Spinal cord (tissue), 9 donors: ENCODE measurements at regions not wholly inside any gene's neighbourhood (a gene's known extent, or its start where the extent isn't known, plus 50 kb on each side); places are given as distances from the start of the nearest gene placed in this dataset.

Experiments
- DNase-seq, 6 donors: peaks; one replicate each; pipeline versions ENCODE4 v3.0.0 to v3.0.0-alpha.2; 2013 to 2015; ENCODE audit warnings: low spot score in 6 of 6, low read depth in 4 of 6
- H3K27ac ChIP-seq: one replicate; pipeline ENCODE4 v1.5.1; 2013; ENCODE audit warnings: low read depth, low read length, control low read depth
- H3K27me3 ChIP-seq: one replicate; pipeline ENCODE4 v1.6.1; 2013; ENCODE audit warnings: low read length; ENCODE audit not compliant: control insufficient read depth, insufficient read depth
- H3K36me3 ChIP-seq: one replicate; pipeline ENCODE4 v1.6.1; 2013; ENCODE audit warnings: low read length; ENCODE audit not compliant: control insufficient read depth, insufficient read depth
- H3K4me1 ChIP-seq: one replicate; pipeline ENCODE4 v1.6.1; 2013; ENCODE audit warnings: low read length; ENCODE audit not compliant: control insufficient read depth, insufficient read depth
- H3K4me3 ChIP-seq: one replicate; pipeline ENCODE4 v1.5.1; 2013; ENCODE audit warnings: low read depth, low read length, control low read depth
- H3K9me3 ChIP-seq: one replicate; pipeline ENCODE4 v1.6.1; 2013; ENCODE audit warnings: low read length; ENCODE audit not compliant: control insufficient read depth, insufficient read depth
- WGBS: methylation state at CpG from one replicate; pipeline ENCODE4 v1.1.5; 2013; ENCODE audit warnings: missing lambda C conversion rate; ENCODE audit not compliant: insufficient coverage; 5-methylcytosine and 5-hydroxymethylcytosine counted together
- donor health status: healthy.

DNA sequence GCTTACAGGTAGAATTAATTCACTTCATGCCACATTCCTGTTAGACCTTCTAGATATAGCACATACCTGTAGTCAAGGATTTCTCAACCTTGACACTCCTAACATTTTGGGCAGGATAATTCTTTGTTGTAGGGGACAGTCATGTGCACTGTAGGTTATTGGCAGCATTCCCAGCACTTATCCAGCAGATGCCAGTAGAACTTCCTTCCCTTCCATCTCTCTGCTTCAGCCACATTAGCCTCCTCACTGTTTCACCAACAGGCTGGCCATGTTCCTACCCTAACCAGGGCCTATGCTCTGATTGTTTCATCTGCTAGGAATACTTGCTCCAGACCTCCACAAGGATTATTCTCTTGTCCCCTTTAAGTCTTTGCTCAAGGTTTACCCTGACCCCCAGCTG lies 68.0 kb upstream of the STAC start:
- H3K9me3 ChIP-seq = no peaks in the 10 kb centered on the region
- no peaks in the 10 kb centered on the region for H3K36me3 ChIP-seq
- no peaks in the 10 kb centered on the region for H3K4me1 ChIP-seq
- H3K4me3 ChIP-seq = no peak overlapping the region
- no peak for DNase-seq
- no peaks in the 10 kb centered on the region for H3K27me3 ChIP-seq
- H3K27ac ChIP-seq = no peak overlapping the region

DNA sequence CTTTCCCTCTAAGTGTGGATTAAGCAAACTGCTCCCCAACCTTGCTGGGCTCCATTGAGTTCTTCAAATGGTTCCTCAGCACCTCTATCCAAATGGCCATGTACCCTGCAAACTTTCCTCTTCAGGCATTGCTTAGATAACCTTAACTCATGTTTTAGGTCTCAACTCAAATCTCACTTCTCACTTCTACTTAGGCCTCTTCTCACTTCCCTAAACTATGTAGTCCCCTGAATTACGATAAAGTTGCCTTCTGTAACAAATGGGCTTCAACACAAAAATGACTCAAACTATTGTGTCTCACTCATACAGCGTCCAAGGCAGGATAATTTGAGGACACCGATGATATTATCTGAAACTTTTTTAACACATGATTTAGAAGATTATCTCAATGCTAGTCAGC lies 62.4 kb upstream of the STAC start:
- no peak for DNase-seq
- no peak overlapping the region for H3K4me3 ChIP-seq
- no peaks in the 10 kb centered on the region for H3K27me3 ChIP-seq
- no peaks in the 10 kb centered on the region for H3K36me3 ChIP-seq
- no peak overlapping the region for H3K27ac ChIP-seq
- no peaks in the 10 kb centered on the region for H3K4me1 ChIP-seq
- no peaks in the 10 kb centered on the region for H3K9me3 ChIP-seq
- 0% methylated on average over 1 of the region's 3 CpGs for WGBS

DNA sequence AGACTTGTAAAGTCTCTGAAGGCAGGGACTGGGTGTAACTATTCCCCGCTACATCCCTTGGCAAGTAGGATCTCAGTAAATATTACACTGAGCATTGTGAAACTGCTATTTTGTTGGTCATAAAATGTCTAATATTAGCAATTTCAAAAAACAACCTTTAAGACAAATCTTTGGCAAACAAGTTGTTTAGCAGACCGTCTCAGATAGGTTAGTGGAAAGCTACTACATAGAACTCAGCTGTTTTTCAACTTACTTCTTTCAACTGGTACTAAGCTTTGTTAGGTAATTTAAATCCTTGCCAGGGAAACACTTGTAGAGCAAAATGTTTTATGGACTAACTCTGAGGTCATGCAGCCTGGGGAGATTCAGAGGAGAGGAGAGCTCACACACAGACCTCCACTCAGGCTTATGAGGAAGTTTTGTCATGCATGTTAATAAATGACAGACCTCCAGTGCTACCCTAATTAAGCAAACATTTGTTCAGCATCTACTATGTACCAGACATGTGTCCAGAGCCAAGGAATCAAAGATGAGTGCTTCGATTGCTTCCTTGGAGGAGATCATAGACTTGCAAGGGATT lies 61.6 kb upstream of the STAC start:
- Histone ChIP-seq H3K4me1 (no peaks in the 10 kb centered on the region), H3K36me3 (no peaks in the 10 kb centered on the region), H3K27ac (no peak overlapping the region), H3K9me3 (no peaks in the 10 kb centered on the region), H3K4me3 (no peak overlapping the region), H3K27me3 (no peaks in the 10 kb centered on the region)
- WGBS = no CpG with 5 or more reads among the region's 3 CpGs
- DNase-seq = no peak

DNA sequence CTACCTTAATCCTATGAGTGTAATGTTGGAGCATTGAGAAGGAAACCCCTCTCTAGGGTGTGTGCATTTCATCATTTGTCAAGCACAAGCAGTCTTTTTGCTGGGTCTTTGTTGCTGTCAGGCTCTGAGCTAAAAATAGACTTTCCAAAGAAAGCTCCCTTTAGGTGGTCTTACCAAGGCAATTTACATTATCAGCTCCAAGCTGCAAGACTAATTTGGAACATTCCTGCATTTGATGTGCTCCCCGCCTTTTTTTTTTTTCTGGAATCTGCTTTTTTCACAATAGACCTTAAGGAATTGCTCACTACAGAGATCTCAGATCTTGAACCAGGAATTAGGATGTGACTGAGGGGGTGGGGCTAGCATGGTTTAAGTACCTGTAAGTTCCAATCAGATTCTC lies 60.6 kb upstream of the STAC start:
- no peaks in the 10 kb centered on the region for H3K9me3 ChIP-seq
- H3K27me3 ChIP-seq = no peaks in the 10 kb centered on the region
- H3K4me1 ChIP-seq = no peaks in the 10 kb centered on the region
- DNase-seq = peak in 1 of 6 donors; percentile 45
- no CpG with 5 or more reads among the region's 1 CpG for WGBS
- no peaks in the 10 kb centered on the region for H3K36me3 ChIP-seq
- H3K4me3 ChIP-seq = no peak overlapping the region
- H3K27ac ChIP-seq = no peak overlapping the region
